Fibroblast of upper back skin (primary cell): ENCODE measurements at regions not wholly inside any gene's neighbourhood (a gene's known extent, or its start where the extent isn't known, plus 50 kb on each side); places are given as distances from the start of the nearest gene placed in this dataset.

Source experiments
- DNase-seq: peaks from one replicate; pipeline ENCODE4 v3.0.0-alpha.2; 2013

DNA sequence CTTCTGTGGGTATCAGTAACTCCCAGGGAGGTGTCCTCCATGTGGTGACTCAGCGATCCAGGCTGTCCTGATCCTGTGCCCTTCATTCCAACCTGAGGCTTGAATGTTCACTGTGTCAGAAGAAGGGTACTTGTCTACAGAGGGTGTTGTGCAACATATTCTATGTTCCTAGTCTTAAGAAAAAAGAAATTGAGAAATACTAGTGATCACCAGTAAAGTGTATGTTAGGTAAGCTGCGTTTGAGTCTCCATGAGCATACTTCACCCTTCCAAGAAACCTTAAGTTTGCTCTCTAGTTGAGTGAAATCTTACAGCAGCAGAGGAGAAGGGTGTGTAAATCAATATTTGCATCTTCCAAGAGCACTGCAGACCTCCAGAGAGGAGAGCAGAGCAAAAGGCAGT lies 122.2 kb upstream of the SLC24A5 start:
- no peak for DNase-seq

DNA sequence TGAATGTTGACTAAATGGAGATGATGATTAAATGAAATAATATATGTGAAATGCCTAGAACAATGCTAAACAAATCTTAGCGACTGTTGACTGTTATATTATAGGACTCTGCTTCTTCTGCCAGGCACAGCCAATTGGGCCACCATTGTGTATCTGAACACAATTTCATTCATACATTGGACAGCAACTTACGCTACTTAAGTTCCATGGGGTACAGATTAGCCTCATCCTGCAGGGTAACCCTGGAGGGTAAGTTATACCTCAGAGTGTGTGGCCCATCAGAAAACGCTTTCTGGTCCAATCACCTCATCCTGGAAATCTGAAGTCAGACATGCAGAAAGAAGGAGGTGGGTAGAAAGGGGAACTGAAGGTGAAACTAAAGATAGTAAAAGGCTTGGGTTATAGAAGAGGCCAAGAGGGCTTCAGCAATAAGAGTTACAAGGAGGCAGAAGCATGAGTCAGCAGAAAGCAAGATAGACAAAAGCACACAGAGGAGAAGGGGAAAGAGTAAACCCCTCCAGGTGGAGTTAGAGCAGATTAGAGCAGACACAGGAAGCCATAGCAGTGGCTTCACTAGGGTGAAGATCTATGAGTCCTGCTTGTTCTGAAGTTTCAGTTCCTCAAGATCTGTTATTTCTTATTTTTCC lies 119.3 kb upstream of the SLC24A5 start:
- no peak for DNase-seq

DNA sequence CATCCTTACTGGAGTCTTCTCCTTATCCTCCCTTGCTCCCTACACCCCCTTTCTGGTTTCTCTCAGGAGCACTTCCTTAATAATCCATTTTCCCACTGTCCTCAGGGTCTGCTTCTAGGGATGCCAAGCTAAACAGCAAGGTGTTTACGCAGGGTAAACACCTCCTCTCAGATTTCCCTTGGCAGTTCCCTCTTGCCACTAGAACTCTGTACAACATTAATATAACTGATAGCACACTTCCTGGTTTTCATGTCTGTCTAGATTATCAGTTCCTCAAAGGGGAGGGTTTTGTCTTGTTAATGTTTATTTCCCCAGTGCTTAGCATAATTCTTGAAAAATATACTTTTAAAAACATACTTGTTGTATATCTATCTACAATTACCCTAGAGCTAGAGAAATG lies 118.0 kb upstream of the SLC24A5 start:
- DNase-seq = no peak

DNA sequence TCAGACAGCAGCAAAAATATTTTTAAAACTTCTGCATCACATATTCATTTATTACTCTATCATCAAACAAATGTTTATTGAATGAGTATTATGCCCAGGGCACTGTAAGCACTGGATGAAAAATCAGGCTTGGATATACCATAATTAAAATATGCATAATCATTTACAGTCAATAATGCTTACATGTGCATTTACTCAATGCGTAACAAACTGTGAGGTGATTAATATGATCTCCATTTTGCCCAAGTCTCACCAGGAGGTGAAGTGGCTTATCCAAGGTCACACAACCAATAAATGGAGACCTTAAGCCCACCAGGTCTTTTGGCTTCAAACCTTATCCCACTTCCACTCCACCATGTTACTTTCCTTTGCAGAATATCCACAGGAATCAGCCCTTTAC lies 117.3 kb upstream of the SLC24A5 start:
- DNase-seq = no peak

DNA sequence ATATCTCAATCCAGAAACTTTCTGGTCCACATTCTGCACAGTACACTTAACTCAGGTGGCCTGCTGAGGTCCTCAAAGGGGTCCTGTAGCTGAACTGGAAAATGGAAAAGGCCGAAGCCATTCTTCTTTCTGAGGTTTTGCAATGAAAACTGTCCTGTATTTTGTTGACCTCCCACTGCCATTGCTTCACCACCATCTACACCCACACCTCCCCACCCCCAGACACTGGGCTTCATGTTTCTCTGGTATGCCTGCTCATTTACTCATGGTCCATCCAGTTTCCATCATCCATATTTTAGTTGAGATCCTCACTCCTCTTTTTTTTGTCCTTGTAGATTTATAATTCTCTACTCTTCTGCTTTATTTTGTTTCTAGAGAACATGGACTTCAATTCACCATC lies 115.7 kb upstream of the SLC24A5 start:
- DNase-seq = no peak

DNA sequence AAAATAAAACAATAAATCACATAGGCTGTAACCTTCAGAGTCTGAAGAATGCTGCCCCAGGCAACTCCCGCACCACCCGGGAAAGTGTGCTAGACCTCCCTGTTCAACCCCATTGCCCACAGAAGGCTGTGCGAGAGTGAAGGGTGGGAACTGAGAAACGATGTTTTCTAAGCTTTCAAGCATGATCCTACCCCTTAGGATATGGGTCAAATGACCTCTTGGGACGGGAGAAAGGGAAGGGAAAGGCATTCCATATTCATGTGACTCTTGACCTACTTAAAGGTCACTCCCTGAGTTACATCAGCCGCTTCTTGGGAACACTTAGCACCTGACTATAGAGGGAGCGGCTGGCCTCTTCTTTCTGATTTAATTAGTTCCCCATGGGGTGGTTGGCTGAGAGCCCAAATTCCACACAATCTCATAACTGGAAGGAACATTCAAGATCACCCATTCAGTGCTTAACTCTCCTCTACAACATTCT lies 114.7 kb upstream of the SLC24A5 start:
- peak; percentile 48 for DNase-seq

DNA sequence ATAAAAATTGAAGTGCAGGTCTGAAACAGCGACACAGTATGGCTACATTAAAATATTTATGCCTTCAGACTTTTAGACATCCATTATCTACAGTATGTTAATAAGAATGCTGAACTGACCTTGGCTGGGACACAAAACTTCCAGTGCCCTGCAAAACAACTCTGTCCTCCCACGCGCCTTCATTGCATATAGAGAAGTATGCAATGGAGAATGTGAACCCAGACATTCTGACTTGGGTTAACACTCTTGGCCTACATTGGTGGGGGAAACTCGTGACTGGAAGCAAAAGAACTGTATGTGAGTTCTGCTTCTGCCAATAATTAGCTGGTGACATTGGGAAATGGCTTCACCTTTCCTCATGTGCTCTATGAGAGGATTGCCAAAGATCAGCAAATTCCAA lies 110.5 kb upstream of the SLC24A5 start:
- DNase-seq = no peak

DNA sequence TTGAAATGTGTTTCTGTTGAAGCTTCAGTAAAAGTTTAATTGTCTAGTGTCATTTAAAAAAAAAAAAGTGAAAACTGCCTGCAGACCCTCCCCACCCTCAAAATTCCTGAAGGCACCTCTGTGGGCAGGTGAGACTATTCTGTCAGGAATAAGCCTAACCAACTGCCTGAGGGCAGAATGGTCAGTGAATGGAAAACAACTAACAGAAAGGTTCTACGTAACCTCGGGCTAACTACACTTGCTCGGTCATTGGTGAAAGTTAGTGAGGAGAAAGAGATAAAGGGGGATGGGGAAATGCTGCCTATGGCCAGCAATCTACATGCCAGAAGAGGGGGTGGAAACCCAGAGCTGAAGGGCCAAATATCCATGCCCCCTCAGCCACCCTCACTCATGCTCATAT lies 108.6 kb upstream of the SLC24A5 start:
- no peak for DNase-seq

DNA sequence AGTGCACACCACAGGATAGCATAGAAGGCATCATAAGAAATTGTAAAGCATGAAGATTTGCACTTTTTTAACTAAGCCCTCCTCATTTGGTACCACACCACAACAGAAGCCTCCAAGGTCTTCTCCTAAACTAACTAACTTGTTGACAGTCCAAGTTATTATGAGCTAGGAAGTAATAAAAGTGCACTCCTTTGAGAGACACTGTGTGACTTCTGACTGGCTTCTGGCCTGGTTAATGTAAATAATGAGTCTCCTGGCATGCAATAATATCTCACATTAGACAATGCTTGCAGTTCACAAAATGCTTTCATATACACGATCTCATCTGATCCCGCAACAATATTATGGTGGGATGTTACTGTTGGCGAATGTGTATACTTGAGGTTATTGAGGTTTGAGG lies 103.9 kb upstream of the SLC24A5 start:
- no peak for DNase-seq

DNA sequence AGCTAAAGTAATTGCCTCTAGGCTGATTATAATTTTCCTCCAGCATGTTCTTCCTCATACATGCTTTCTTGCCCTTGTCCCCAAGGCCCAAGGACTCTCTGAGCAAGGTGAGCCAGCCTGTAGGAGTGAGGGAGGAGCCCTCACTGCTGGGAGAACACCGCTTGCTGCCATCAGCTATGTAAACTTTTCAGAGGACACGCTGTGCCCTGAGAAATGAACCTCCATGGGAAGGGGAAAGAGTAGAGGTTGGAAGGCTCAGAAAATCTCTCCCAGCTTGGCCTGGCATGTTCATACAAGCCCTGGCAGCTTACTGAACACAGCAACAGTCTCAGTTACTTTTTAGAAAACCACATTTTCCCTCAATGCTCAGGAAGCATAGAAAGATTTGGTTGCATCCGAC lies 103.0 kb upstream of the SLC24A5 start:
- DNase-seq = no peak

DNA sequence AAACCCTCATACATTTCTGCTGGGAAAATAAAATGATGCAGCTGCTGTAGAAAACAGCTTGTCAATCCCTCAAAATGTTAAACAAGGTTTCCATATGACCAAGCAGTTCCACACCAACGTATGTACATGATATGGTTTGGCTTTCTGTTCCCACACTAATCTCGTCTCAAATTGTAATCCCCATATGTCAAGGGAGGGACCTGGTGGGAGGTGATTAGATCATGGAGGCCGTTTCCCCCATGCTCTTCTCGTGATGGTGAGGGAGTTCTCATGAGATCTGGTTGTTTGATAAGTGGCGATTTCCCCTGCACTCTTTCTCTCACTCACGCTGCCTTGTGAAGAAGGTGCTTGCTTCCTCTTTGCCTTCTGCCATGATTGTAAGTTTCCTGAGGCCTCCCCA lies 100.6 kb upstream of the SLC24A5 start:
- DNase-seq = no peak

DNA sequence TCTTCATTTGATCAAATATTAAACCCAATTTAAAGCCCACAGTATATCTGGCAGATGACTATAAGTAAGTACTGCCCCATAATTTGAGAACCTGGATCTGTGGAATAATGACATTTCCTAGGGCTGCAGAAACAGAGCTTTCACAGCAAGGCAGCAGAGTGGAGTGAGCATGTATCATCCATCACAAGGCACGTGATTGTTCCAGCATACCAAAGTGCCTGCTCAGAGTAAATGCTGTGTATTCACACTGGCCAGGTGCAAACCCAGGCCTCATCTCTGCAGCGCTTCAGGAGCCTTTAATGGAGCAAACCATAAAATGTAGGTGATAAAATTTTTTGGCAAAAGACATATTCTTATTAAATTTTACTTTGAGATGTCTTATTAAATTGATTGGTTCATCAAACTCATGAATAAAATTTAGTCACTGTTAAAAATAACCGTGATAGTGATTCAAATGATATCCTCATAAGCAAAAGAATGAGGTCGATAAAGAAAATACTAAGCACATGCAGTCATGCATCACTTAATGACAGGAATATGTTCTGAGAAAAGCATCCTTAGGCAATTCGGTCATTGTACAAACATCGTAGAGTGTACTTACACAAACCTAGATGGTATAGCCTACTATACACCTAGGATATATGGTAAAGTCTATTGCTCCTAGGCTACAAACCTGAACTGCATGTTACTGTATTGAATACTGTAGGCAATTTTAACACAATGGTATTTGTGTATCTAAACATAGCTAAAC lies 99.3 kb upstream of the SLC24A5 start:
- peak; percentile 1 for DNase-seq

DNA sequence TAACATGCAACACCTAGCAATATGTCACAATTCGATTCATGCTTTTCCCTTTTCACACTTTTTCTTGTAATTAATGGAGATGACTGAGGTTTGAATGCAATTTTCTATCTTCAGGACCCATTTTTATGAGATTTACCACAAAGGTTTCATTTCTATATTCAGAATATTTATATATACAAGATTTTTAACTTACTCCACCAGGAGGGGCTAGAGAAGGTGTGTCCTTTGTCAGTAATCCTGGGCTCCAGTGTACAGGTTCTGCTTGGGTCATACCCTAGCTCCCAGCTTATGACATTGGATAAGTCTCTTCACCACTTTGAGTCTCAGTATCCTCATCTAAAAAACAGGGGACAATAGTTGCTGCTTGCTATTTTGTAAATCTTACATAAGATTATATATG lies 95.7 kb upstream of the SLC24A5 start:
- DNase-seq = no peak

DNA sequence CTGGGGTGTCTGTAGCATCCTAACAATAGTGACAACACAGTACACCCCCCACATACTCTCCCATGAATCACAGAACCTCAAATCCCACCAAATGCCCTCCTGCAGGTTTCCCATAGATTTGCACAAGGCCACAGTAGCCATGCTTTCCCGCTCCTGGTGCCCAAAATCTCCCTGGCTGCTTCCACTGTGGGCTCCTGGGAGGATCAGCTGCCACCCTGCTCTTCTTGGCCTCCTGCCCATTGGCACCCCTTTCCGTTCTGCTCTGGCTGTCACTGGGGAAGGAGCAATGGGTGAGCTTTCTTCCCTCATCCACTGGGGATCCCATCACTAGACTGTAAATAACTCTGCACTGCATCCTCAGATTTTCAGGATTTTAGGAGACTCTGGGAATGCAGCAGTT lies 92.1 kb upstream of the SLC24A5 start:
- DNase-seq = no peak

DNA sequence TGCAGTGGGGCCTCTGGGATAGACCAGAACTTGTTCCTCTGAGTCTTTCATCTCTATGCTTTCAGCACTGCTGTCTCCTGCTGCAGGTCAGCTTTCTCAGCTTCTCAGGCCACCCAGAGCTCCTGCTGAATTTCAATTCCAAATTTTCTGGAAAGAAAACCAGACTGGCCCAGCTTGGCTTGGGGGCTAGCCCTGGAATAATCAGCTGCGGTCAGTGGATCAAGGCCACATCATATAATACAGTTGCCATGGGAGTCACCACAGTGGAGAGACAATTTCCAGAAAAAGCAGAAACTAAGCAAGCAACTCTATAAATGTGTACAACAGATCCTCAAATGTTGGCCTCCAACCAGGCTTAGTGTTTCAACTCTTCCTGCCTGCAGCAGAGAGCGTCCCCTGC lies 91.1 kb upstream of the SLC24A5 start:
- DNase-seq = no peak

DNA sequence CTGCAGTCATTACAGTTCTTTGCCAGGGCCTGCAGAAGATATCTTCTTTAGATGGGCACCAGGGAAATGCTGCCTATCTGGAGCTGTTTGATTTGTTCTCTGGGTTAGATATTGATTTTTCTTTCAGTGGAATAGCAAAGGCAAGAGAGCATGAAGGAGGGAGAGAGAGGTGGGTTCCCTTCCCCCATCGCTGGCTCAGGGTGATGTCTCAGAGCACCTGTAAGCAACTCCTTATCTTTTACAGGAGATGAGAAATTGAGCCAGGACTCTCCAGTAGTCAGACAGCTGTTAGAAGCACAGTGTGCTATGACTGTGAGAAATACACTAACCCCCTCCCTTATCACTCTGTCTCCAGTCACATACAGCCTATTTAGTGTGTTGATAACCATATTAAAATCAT lies 89.3 kb upstream of the SLC24A5 start:
- no peak for DNase-seq

DNA sequence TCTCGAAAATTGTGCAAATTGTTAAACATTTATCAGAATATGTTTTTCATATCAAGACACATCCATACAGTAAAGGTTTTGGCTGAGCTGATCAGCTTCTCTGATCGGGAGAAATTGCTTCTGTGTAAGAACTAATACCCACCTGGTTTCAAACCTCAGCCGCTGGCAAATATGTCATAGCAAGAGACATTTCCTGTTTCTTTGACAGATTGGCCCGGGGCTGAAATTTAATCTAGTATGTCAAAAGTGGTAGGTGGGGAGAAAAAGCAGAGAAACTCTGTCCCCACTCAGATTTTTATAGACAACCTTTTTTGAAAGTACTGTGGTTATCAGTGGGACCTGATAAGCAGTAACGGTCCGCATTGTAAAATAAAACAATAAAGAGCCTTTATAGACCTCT lies 88.8 kb upstream of the SLC24A5 start:
- DNase-seq = no peak

DNA sequence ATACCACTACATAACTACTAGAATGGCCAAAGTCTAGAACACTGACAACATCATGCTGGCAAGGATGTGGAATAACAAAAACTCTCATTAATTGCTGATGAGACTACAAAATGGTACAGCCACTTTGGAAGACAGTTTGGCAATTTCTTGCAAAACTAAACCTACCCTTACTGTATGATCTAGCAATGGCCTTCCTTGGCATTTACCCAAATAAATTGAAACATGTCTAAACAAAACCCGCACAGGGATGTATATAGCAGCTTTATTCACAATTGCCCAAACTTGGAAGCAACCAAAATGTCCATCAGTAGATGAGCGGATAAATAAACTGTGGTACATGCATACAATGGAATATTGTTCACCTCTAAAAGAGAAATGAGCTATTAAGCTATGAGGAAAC lies 87.9 kb upstream of the SLC24A5 start:
- DNase-seq = no peak

DNA sequence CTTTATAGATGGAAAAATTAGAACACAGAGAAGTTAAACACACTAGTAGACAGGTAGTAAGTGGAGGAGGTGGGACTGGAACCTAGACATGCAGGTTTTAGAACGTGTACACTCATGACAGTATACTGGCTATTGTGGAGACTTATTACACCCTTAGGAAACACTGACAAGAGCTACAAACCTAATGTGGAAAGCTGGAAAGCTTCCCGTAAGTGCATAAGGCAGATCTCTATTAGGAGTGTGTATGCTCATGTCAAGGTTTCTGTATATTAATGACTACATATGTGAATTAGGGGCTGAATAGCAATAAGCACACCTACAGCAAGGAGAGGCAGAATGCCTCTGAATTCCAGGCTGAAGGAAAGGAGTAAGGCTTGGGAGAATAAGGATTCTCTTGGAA lies 82.6 kb upstream of the SLC24A5 start:
- DNase-seq = no peak

DNA sequence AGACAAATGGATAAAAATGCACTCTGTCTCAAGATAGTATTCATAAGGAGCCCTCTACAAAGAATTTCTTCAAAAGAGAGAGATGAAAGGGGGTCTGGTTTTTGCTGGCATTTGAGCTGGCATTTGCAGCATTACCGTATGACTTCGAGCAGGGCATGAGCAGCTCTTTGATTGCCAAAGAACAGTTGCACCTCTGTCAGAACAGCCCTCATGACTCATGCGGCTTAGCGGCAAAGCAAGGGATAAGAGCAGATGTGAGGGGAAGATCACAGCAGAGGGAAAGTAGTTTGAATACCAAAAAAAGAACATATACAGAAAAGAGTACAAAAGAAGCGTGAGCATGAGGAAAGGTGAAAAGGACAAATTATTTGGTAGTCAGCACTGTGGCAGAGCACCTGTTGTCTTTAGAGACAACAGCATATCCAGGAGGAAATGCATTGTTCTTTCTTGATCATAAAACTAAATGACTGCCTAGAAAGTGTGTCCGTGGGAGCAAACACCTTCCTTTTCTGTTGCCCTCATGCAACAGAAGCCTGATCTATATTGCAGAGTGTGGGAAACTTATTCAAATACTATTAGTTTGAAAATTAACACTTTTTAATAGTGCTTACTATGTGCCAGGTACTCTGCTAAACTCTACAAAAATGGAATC lies 80.5 kb upstream of the SLC24A5 start:
- peak; percentile 25 for DNase-seq

DNA sequence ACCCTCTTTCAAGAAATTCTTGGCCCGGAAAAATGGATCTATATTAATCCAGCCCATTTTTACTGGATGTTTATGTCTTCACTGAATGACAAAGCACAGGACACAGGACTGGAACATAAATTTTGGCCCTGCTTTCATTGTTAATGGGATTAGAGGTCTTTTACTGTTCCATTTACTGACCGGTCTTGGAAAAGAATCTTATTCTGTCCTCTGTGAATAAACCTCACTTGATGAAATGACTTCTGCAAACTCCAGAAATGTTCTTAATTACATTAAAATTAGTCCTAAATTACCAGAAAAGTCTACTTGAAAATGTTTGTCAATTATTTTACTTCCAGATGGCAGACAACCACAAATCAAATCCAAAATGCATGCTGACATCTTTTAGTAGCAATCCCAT lies 79.3 kb upstream of the SLC24A5 start:
- DNase-seq = no peak

DNA sequence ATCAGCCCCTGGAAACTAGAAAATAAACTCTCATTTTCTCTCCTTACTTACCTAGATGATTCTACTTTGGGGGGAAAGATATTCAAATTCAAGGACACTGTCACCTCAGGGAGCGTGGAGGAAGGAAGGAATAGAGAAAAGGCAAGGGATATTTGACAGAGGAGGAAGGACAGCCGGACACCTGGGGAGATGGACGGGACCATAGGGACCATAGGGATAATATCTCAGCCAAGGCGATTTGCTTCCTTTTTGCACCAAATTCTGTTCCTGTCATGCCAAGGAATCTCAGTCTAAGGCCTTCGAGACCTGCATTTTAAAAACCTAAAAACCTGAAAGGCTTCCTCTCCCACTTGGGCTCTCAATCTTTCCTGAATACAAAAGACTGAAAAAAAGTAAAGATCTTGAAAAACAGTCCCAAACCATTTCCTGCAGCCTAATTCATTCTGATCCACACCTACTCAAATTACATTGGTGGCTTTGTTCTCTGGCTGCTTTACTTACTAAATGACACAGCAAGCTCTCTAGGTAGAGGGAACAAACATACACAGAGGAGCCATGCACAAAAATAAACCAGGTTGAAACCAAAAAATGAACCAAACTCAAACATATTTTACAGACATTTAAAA lies 73.9 kb upstream of the SLC24A5 start:
- DNase-seq = no peak

DNA sequence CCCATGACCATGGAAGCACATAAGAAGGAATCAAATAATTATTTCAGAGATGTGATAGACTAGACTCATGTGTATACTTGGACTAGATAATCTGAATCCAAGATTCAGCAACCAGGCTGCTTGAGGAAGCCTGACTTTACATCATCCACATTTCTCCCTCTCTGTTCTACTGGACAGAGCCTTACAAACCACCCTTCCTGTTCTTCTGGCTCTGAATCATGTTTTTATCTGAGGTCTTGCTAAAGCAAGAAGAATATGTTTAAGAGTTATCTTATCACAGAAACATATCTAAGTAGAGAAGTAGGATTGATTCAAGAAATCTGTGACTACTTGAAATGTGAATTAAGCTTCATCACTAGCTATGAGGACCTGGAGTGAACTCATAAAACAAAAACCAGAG lies 71.1 kb upstream of the SLC24A5 start:
- no peak for DNase-seq

DNA sequence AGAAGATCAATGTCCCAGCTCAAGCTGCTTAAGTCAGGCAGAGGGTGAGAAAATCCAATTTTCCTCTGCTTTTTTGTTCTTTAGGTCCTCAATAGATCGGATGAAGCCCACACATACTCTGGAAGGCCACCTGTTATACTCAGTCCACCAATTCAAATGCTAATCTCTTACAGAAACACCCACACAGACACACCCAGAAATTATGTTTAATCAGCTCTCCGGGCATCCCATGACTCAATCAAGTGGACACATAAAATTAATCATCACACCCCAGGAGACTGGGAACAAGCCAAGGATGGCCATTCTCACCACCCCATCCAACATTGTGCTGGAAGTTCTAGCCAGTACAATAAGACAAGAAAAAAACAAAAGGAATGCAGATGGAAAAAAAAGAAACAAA lies 67.8 kb upstream of the SLC24A5 start:
- no peak for DNase-seq
